GM18951 (cell line): ENCODE measurements at regions not wholly inside any gene's neighbourhood (a gene's known extent, or its start where the extent isn't known, plus 50 kb on each side); places are given as distances from the start of the nearest gene placed in this dataset.

Experiments used
- POLR2A ChIP-seq: IDR thresholded peaks from 4 replicates; pipeline ENCODE4 v1.6.1; 2011; ENCODE audit warnings: mild to moderate bottlenecking; ENCODE audit not compliant: insufficient read length, insufficient read depth; ENCODE audit errors: extremely low read depth
- in situ Hi-C: fragments of 300-500 bp; cut with MboI; formaldehyde crosslinking; loops from one replicate; pipeline ENCODE4 v1.12.0; 2022; ENCODE audit warnings: low sequenced_read_pairs, mixed read lengths, inconsistent platforms; ENCODE audit not compliant: unreplicated experiment

- in situ Hi-C loops, result no loop called here
- TF ChIP-seq POLR2A, result no peak
Observed at GRCh38 chr2:60400462-60401246, 152.8 kb downstream of the BCL11A start.

GRCh38 chr2:60394463-60394862 lies 159.0 kb downstream of the BCL11A start:
- in situ Hi-C loops, result no loop called here
- no peak for TF ChIP-seq POLR2A

GRCh38 chr2:60391649-60392375 lies 161.6 kb downstream of the BCL11A start:
- TF ChIP-seq POLR2A, result no peak
- in situ Hi-C loops, result no loop called here

GRCh38 chr2:60391230-60391629 lies 162.2 kb downstream of the BCL11A start:
- in situ Hi-C loops, result no loop called here
- no peak for TF ChIP-seq POLR2A

GRCh38 chr2:60386436-60386835 lies 167.0 kb downstream of the BCL11A start:
- no peak for TF ChIP-seq POLR2A
- in situ Hi-C loops, result no loop called here

DNA sequence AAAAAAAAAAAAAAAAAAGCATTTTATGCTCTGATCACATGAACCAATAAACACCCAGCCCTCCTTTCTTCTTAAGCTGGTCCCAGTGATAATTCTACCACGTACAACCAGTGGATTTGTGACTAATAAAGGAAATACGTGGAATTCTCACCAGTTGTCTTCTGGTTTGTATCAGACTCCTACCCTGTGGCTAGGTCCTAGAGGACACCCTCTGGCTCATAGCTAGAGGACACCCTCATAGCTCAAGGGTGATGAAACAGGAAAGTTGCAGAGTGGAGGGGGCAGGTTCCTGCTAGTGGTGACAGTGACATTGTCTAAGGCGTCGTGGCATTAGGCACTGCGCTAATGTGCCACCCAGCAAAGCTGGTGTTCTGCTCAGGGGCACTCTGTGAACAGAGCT lies 167.8 kb downstream of the BCL11A start:
- in situ Hi-C loops, result no loop called here

GRCh38 chr2:60383401-60384143 lies 169.9 kb downstream of the BCL11A start:
- in situ Hi-C loops, result no loop called here
- no peak for TF ChIP-seq POLR2A

More for the DNA sequence above, 167.8 kb downstream of the BCL11A start:
- TF ChIP-seq POLR2A, result no peak

GRCh38 chr2:60380411-60380810 lies 173.0 kb downstream of the BCL11A start:
- in situ Hi-C loops, result no loop called here
- TF ChIP-seq POLR2A, result no peak

DNA sequence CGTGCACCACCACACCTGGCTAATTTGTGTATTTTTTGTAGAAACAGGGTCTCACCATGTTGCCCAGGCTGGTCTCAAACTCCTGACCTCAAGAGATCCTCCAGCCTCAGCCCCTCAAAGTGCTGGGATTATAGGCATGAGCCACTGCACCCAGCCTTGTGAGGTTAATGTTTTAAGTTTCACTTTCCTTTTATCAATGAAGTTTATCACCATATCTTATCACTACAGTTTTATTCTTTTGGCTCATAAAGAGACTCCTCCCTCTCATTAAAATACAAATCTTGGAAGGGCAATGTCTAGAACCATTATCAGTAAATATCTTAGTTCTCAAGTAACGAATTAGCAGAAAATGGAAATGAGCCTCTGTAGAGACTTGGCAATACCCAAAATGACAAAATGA lies 173.8 kb downstream of the BCL11A start:
- in situ Hi-C loops, result no loop called here
- TF ChIP-seq POLR2A, result no peak

- no peak for TF ChIP-seq POLR2A
- in situ Hi-C loops, result no loop called here
Observed at GRCh38 chr2:60379216-60379615, 174.2 kb downstream of the BCL11A start.

- in situ Hi-C loops, result no loop called here
- no peak for TF ChIP-seq POLR2A
Observed at GRCh38 chr2:60377825-60378224, 175.6 kb downstream of the BCL11A start.

- in situ Hi-C loops, result no loop called here
- TF ChIP-seq POLR2A, result no peak
Observed at GRCh38 chr2:60376252-60376651, 177.2 kb downstream of the BCL11A start.

DNA sequence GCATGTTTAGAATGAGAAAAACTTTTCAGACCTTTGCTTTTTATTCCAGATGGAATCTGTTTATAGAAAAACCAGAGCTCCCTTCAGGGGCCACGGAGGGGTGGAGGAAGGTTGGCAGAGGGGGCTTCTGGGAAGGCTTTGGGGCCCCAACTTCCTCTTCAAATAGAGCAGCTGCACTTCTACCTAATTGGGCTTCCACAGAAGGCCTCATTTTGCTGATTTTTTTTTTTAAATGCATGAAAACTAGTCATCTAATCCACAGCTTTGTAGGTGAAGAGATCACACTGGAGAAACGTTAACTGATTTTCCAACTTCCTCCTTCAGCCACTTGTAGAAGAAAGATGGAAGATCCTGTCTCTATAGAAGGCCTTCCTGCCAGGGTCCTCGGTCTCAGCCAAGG lies 181.8 kb downstream of the BCL11A start:
- TF ChIP-seq POLR2A, result no peak
- in situ Hi-C loops, result no loop called here

DNA sequence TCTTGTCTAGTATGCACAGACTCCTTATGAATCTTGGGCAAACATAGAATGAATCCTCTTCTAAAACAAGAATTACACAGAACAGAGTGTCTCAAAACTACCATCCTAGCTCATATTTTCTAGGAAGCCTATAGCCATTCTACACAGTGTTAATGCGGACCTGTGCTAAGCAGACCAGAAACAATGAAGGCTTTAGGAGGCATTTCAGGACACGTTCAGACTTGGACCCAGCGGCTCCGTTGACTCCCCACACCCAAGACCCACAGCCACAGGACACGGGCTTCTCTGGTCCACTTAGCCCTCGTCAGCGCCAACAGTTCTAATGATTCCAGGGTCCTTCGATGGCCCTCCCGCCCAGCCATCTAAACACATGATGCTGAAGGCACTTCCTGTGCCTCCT lies 182.2 kb downstream of the BCL11A start:
- in situ Hi-C loops, result no loop called here
- TF ChIP-seq POLR2A, result no peak

DNA sequence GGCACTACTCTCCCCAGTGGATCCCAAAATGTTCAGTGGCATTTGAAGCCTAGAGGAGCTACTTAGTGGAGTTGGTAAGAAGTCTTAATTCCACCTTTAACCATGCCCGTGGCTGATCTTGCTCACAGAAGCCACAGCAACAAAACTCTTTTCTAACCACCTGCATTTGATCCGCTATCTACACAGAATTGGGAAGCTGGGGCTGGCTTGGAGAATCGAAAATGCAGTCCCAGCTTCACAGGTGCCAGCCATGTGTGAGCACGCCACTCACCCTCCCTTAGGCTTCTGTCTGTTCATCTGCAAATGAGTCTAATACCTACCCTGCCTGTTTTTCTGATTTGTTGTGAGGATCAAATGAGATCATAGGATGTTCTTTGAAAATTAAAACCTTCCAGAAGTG lies 182.6 kb downstream of the BCL11A start:
- TF ChIP-seq POLR2A, result no peak
- in situ Hi-C loops, result no loop called here
